ENCODE measurements at regions not wholly inside any gene's neighbourhood (a gene's known extent, or its start where the extent isn't known, plus 50 kb on each side); places are given as distances from the start of the nearest gene placed in this dataset.

- no peak for TF ChIP-seq CTCF (IDR thresholded peaks at IDR 0.05)
- Histone ChIP-seq H3K36me3 (no peaks in the 10 kb centered on the region), H3K27ac (no peak overlapping the region), H3K9me3 (no peaks in the 10 kb centered on the region), H3K4me3 (no peak overlapping the region), H3K4me1 (peaks cover 8% of the 10 kb centered on the region in 2 donors), H3K27me3 (no peaks in the 10 kb centered on the region)
- DNase-seq (ENCODE audit: low spot score in 2 of 2), result peak in 1 of 2 donors; percentile 43
- intact Hi-C loops (cut with DNase I), result no loop called here
These were observed 82.3 kb downstream of the FAM241B start for GRCh38 chr10:69712342-69712741.

- H3K36me3 ChIP-seq, result no peaks in the 10 kb centered on the region
- intact Hi-C loops (cut with DNase I), result loop anchor here (2.0 kb wide), 1 partner anchor 18 kb away; no protein-coding TSS in a partner anchor
- no peaks in the 10 kb centered on the region for H3K27me3 ChIP-seq
- DNase-seq (ENCODE audit: low spot score in 2 of 2), result no peak
- no peak for TF ChIP-seq CTCF (IDR thresholded peaks at IDR 0.05)
- no peak overlapping the region for H3K4me3 ChIP-seq
- peaks cover 8% of the 10 kb centered on the region in 2 donors for H3K4me1 ChIP-seq
- no peaks in the 10 kb centered on the region for H3K9me3 ChIP-seq
- peak overlapping the region in 1 of 2 donors; percentile 37 for H3K27ac ChIP-seq
These were observed 84.5 kb downstream of the FAM241B start for GRCh38 chr10:69714572-69714971.

GRCh38 chr10:69715156-69715898 is 85.3 kb downstream of the FAM241B start:
- peak in 1 of 2 donors; percentile 60 for DNase-seq (ENCODE audit: low spot score in 2 of 2)
- peak overlapping the region; percentile 52 to 82 for H3K27ac ChIP-seq
- no peaks in the 10 kb centered on the region for H3K36me3 ChIP-seq
- no peak for TF ChIP-seq CTCF (IDR thresholded peaks at IDR 0.05)
- no peaks in the 10 kb centered on the region for H3K27me3 ChIP-seq
- no peaks in the 10 kb centered on the region for H3K9me3 ChIP-seq
- H3K4me1 ChIP-seq, result peaks cover 8% of the 10 kb centered on the region in 2 donors
- intact Hi-C loops (cut with DNase I), result loop anchor here (2.0 kb wide), 1 partner anchor 19 kb away; no protein-coding TSS in a partner anchor
- H3K4me3 ChIP-seq, result no peak overlapping the region

- no peak for DNase-seq (ENCODE audit: low spot score in 2 of 2)
- no peak overlapping the region for H3K4me3 ChIP-seq
- peaks cover 8% of the 10 kb centered on the region in 2 donors for H3K4me1 ChIP-seq
- H3K36me3 ChIP-seq, result no peaks in the 10 kb centered on the region
- TF ChIP-seq CTCF (IDR thresholded peaks at IDR 0.05), result no peak
- no peaks in the 10 kb centered on the region for H3K27me3 ChIP-seq
- intact Hi-C loops (cut with DNase I), result loop anchor here (1.0 to 2.0 kb wide), 4 partner anchors 15 to 85 kb away; partner anchors contain the start of gene COL13A1
- no peaks in the 10 kb centered on the region for H3K9me3 ChIP-seq
- peak overlapping the region; percentile 52 to 82 for H3K27ac ChIP-seq
These were observed 85.7 kb upstream of the COL13A1 start for GRCh38 chr10:69715899-69716606.

- H3K36me3 ChIP-seq, result no peaks in the 10 kb centered on the region
- no peaks in the 10 kb centered on the region for H3K9me3 ChIP-seq
- intact Hi-C loops (cut with DNase I), result loop anchor here (1.0 to 2.0 kb wide), 3 partner anchors 14 to 84 kb away; partner anchors contain the start of gene COL13A1
- peak overlapping the region; percentile 52 to 82 for H3K27ac ChIP-seq
- H3K4me3 ChIP-seq, result no peak overlapping the region
- peaks cover 11 to 14% of the 10 kb centered on the region in 2 donors for H3K4me1 ChIP-seq
- H3K27me3 ChIP-seq, result no peaks in the 10 kb centered on the region
- DNase-seq (ENCODE audit: low spot score in 2 of 2), result no peak
- TF ChIP-seq CTCF (IDR thresholded peaks at IDR 0.05), result peak; percentile 38 to 70 (median 50)
These were observed 84.8 kb upstream of the COL13A1 start for GRCh38 chr10:69716711-69717560.
